GM18861 (cell line): ENCODE measurements at regions not wholly inside any gene's neighbourhood (a gene's known extent, or its start where the extent isn't known, plus 50 kb on each side); places are given as distances from the start of the nearest gene placed in this dataset.
"Not testable (repeated sequence)": the region's sequence is repeated elsewhere in the genome, so short reads cannot be mapped to it uniquely, and the experiment has no call there.

Experiments
- ATAC-seq: cut with Tn5 transposase; IDR thresholded peaks from one replicate; pipeline ENCODE4 v1.9.1; 2021; ENCODE audit not compliant: unreplicated experiment

- no peak for ATAC-seq
Observed at GRCh38 chr1:187498028-187498427, 669.3 kb downstream of the PLA2G4A start.

DNA sequence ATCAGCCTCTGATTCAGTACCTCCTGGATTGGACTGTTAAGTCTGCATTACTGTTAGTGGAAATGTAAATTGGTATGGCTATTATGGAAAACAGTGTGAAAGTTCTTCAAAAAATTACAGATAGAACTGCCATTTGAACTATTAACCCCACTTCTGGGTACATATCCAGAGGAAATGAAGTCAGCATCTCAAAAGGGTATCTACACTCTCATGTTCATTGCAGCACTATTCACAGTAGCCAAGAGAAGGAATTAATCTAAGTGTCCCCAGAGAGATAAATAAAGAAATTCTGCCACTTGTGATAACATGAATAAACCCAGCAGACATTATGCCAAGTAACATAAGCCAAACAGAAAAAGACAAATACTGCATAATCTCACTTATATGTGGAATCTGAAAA, 676.0 kb downstream of the PLA2G4A start:
- no peak for ATAC-seq

- ATAC-seq: no peak
Observed at GRCh38 chr1:187509091-187509490, 680.3 kb downstream of the PLA2G4A start.

- no peak for ATAC-seq
Observed at GRCh38 chr1:187513190-187513589, 684.4 kb downstream of the PLA2G4A start.

GRCh38 chr1:187514110-187514509, 685.4 kb downstream of the PLA2G4A start:
- no peak for ATAC-seq

DNA sequence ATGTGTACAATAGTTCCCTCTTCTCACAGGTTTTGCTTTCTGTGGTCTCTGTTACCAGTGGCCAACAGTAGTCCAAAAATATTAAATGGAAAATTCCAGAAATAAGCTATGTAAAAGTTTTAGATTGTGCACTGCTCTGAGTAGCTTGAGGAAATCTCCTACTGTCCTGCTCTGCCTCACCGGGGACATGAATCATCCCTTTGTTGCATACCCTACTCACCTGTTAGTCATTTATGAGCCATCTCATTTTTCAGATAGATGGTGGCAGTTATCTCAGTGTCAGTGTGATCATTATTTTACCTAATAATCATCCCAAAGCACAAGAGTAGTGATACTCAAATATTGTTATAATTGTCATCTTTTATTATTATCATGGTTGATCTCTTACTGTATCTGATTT, 688.1 kb downstream of the PLA2G4A start:
- no peak for ATAC-seq

DNA sequence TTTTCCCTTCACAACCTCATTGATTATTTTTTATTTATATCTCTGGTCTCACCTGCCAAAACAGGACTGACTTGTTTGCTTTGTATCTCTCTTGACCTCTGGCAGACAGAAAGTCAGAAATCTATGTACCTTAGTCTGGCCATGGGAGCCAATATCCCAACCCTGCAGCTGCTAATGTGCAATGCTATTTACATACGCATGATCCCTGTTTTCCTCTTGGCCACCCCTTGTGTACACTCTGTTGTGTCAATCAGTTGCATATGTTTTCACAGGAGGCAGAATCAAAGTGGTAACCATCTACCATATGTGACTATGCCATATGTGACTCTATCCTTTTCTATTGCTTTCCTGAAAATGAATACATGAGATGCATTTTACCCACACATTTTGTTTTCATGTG, 688.8 kb downstream of the PLA2G4A start:
- ATAC-seq: no peak

DNA sequence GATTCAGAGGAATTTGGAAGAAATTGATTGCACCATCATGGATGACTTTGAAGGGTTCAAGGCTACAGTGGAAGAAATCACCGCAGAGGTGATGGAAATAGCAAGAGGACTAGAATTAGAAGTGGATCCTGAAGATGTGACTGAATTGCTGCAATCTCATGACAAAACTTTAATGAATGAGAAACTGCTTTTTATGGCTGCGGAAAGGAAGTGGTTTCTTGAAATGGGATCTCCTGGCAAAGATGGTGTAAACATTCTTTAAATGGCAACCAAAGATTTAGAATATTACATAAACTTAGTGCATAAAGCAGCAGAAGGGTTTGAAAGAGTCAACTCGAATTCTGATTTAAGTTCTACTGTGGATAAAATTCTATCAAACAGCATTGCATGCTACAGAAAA, 698.6 kb downstream of the PLA2G4A start:
- ATAC-seq: no peak

DNA sequence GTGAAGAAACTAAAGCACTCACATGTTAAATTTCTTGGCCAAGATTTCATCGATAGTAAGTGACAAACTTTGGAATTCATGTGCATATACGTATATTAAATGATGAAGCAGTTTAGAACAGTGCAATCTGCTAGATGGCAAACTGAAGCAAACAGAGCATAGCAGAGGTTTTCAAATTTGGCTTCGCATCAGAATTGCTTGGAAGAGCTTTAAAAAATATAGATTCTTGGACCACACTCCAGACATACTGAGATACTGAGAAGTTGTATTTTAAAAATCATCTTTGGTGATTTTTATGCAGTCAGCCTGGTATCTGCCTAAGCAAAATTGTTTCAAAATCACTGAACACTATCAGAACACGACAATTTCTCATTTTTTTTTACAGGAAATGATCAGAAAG, 709.2 kb downstream of the PLA2G4A start:
- ATAC-seq: no peak

DNA sequence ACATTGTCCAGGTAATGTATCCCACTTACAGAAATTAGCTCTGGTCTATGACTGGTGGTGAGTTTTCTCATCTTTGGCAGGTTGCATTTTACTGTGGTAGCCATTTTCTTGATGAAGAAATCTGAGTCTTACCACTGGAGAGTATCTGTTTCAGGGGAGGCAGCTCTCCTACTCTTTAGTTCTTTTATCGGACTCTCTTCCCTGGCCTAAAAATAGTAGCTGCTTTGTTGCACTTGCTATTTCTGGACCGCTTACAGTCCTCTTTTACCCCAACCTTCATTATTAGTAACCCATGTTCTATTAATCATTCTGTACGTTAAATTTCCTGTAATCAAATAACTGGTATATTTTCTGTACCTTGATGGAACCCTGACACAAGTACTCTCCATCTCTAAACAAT, 720.8 kb downstream of the PLA2G4A start:
- ATAC-seq: no peak

- ATAC-seq: no peak
Observed at GRCh38 chr1:187551061-187551460, 722.3 kb downstream of the PLA2G4A start.

DNA sequence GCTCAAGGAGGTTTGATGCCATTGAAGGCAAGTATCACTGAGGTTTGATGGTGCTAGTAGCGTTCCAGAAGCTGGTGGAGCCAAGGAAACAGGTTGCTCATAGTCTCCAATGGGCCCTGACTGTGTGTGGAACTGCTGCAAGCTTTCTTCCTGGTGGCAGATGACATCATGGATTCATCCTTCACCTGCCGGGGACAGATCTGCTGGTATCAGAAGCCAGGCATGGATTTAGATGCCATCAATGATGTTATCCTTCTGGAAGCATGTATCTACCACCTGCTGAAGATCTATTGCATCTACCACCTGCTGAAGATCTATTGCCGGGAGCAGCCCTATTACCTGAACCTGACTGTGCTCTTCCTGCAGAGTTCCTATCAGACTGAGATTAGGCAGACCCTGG, 734.4 kb downstream of the PLA2G4A start:
- ATAC-seq: no peak

- no peak for ATAC-seq
Observed at GRCh38 chr1:187566354-187566753, 737.6 kb downstream of the PLA2G4A start.

DNA sequence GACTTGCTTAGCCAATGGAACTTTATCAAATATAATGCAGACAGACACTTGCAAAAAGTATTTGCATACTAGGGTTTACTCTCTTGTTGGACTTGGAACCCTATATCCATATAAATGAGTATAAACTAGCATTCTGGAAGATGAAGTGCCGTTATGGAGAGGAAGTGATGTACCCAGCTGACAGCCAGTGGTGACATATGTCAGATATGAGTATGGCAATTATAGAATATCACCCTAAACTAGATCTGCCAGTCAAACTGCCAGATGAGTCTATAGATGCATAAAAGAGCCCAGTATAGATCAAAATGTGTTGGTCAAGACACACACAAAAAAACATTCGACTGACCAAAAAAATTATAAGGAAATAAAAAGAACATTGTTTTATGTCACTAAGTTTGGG, 739.3 kb downstream of the PLA2G4A start:
- no peak for ATAC-seq

DNA sequence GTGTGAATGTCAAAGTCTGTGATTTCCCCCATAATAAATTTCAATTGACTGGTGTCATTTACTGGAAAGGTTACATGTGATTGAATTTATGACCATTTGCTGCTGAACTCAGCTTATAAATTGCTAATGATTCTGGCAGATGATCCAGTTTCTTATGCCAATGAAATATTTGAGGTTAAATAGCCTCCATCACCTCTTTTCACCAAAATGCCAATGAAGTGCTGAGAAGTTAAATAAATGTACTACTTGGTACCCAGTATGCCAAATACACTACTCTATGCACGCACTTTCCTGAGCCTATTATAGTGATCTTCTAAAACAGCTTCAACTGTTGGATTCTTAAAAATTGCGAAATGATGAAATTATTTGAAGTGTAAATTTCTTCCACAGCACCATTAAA, 741.4 kb downstream of the PLA2G4A start:
- ATAC-seq: no peak

GRCh38 chr1:187577610-187578009, 748.9 kb downstream of the PLA2G4A start:
- no peak for ATAC-seq

GRCh38 chr1:187588917-187589316, 760.2 kb downstream of the PLA2G4A start:
- ATAC-seq: no peak

- no peak for ATAC-seq
Observed at GRCh38 chr1:187605736-187606135, 777.0 kb downstream of the PLA2G4A start.

DNA sequence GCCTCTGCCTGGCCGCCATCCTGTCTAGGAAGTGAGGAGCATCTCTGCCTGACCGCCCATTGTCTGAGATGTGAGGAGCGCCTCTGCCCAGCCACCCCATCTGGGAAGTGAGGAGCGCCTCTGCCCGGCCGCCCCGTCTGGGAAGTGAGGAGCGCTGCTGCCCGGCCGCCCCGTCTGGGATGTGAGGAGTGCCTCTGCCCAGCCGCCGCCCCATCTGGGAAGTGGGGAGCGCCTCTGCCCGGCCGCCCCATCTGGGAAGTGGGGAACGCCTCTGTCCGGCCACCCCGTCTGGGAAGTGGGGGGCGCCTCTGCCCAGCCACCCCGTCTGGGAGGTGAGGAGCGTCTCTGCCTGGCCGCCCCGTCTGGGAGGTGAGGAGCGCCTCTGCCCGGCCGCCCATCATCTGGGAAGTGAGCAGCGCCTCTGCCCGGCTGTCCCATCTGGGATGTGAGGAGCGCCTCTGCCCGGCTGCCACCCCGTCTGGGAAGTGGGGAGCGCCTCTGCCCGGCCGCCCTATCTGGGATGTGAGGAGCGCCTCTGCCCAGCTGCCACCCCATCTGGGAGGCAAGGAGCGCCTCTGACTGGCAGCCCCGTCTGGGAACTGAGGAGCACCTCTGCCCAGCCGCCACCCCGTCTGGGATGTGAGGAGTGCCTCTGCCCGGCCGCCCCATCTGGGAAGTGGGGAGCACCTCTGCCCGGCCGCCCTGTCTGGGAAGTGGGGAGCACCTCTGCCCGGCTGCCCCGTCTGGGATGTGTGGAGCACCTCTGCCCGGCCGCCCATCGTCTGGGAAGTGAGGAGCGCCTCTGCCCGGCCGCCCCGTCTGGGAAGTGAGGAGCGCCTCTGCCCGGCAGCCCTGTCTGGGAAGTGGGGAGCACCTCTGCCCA, 787.3 kb downstream of the PLA2G4A start:
- not testable (repeated sequence) for ATAC-seq

- not testable (repeated sequence) for ATAC-seq
Observed at GRCh38 chr1:187616830-187617229, 788.1 kb downstream of the PLA2G4A start.

DNA sequence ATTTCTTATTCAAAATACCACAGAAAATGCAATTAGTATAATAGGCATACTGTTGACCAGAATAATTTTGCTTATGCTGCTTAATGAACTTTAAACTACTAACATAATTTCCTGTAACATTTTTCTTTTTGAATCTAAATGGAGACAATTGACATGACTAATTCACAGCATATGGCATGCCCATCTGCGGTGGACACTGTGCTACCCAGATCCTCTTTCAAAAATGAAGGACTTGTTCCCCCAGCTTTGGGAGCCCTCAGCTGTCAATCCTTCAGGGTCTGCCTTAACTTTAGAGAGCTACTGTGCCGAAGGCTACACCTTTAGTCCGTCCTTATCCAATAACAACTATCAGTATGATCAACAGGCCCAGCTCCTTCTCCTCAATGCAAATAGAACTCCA, 789.0 kb downstream of the PLA2G4A start:
- no peak for ATAC-seq

GRCh38 chr1:187619175-187619574, 790.4 kb downstream of the PLA2G4A start:
- no peak for ATAC-seq

- ATAC-seq: no peak
Observed at GRCh38 chr1:187621951-187622350, 793.2 kb downstream of the PLA2G4A start.
